OCI-LY7 (cell line): ENCODE measurements at regions not wholly inside any gene's neighbourhood (a gene's known extent, or its start where the extent isn't known, plus 50 kb on each side); places are given as distances from the start of the nearest gene placed in this dataset.

Experiments used
- BruUV-seq: library from RNA; stranded (reverse); fragments of 400-500 nt; replicated peaks from 2 replicates; lab custom pipeline; 2021; lab: Mats Ljungman, UMichigan
- CTCF ChIA-PET: fragments of 300-600 bp; sonication (Branson Sonifier 250); formaldehyde crosslinking; loops from one replicate; lab custom pipeline; 2022; ENCODE audit warnings: antibody characterized with exemption; ENCODE audit not compliant: unreplicated experiment; lab: Charles Lee
- POLR2A ChIA-PET: fragments of 300-600 bp; sonication (Branson Sonifier 250); formaldehyde crosslinking; loops from one replicate; lab custom pipeline; 2022; ENCODE audit warnings: antibody characterized with exemption; lab: Charles Lee
- DNase-seq: peaks from one replicate; pipeline ENCODE4 v3.0.0-alpha.2; 2015; ENCODE audit warnings: low spot score
- H2AFZ ChIP-seq: fragments of 200-600 bp; sonication (generic), shearing (Covaris generic); 2 replicates; pipeline ENCODE4 v1.6.1; 2014; ENCODE audit warnings: mild to moderate bottlenecking, antibody characterized with exemption, low read length, moderate library complexity
- H3K27ac ChIP-seq: fragments of 200-600 bp; sonication (generic); 2 replicates; pipeline ENCODE4 v1.5.1; 2014; ENCODE audit warnings: mixed run types, low read depth, mild to moderate bottlenecking, moderate library complexity, low read length, inconsistent platforms; ENCODE audit not compliant: poor library complexity, severe bottlenecking
- H3K36me3 ChIP-seq: fragments of 200-600 bp; sonication (generic); 2 replicates; pipeline ENCODE4 v1.6.1; 2014; ENCODE audit warnings: mild to moderate bottlenecking, antibody characterized with exemption, low read length, moderate library complexity, mixed read lengths; ENCODE audit not compliant: insufficient read depth
- H3K4me1 ChIP-seq: fragments of 200-600 bp; sonication (generic); 2 replicates; pipeline ENCODE4 v1.5.1; 2014; ENCODE audit warnings: mild to moderate bottlenecking, low read length; ENCODE audit not compliant: insufficient read depth, poor library complexity, severe bottlenecking
- H3K4me2 ChIP-seq: fragments of 200-600 bp; sonication (generic); 2 replicates; pipeline ENCODE4 v1.6.1; 2014; ENCODE audit warnings: mild to moderate bottlenecking, low read length
- H3K4me3 ChIP-seq: fragments of 200-600 bp; sonication (generic); 2 replicates; pipeline ENCODE4 v1.5.1; 2014; ENCODE audit warnings: mild to moderate bottlenecking, low read depth, low read length; ENCODE audit not compliant: poor library complexity, severe bottlenecking
- H3K79me2 ChIP-seq: fragments of 200-600 bp; sonication (generic); 2 replicates; pipeline ENCODE4 v1.6.1; 2016; ENCODE audit warnings: low read depth, mild to moderate bottlenecking, low read length, moderate library complexity, mixed read lengths; ENCODE audit not compliant: insufficient read depth
- H3K9me2 ChIP-seq: fragments of 200-600 bp; sonication (generic); 2 replicates; pipeline ENCODE4 v1.6.1; 2016; ENCODE audit warnings: mild to moderate bottlenecking, low read length, mixed read lengths; ENCODE audit not compliant: insufficient read depth
- H3K9me3 ChIP-seq: fragments of 200-600 bp; sonication (generic); 2 replicates; pipeline ENCODE4 v1.6.1; 2014; ENCODE audit warnings: mild to moderate bottlenecking, mixed run types, low read length, mixed read lengths
- H4K20me1 ChIP-seq: fragments of 200-600 bp; sonication (generic); 2 replicates; pipeline ENCODE4 v1.6.1; 2014; ENCODE audit warnings: mild to moderate bottlenecking, antibody characterized with exemption, low read length, moderate library complexity, mixed read lengths; ENCODE audit not compliant: insufficient read depth
- EZH2phosphoT487 ChIP-seq: fragments of 200-600 bp; sonication (generic); IDR thresholded peaks from 2 replicates; pipeline ENCODE4 v1.6.1; 2018; ENCODE audit warnings: low read depth, borderline replicate concordance, mild to moderate bottlenecking, mixed run types, antibody characterized with exemption, low read length, moderate library complexity, mixed read lengths
- intact Hi-C: fragments of 100-400 bp; cut with micrococcal nuclease; formaldehyde crosslinking; loops from one replicate; pipeline ENCODE4 v1.10.0; 2022; ENCODE audit not compliant: unreplicated experiment
- TF ChIP-seq, protein P1 (sequence below): fragments of 200-600 bp; sonication (generic); conservative IDR thresholded peaks from 2 replicates; pipeline ENCODE4 v1.5.1; 2014; ENCODE audit warnings: mild to moderate bottlenecking, antibody characterized with exemption, low read length, moderate library complexity, mixed read lengths

DNA sequence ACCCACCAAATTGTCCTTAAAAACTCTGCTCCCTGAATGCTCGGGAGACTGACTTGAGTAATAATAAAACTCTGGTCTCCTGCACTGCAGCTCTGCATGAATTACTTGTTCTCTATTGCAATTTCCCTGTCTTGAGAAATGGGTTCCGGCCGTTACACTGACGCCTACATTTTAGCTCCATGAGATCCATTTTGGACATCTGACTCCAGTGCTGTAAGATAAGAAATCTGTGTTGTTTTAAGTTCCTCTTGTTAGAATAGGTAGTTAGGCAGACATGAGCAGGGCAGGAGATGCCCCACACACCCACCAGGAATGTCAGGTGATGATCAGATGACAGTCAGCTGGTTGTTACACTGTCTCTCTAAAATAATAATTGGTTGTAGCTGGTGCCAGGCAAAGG, 125.8 kb upstream of the SHB start:
- H3K4me3 ChIP-seq: no peak overlapping the region
- intact Hi-C loops: no loop called here
- H3K9me3 ChIP-seq: no peaks in the 10 kb centered on the region
- no peaks in the 10 kb centered on the region for H4K20me1 ChIP-seq
- H3K27ac ChIP-seq: no peak overlapping the region
- no peak overlapping the region for H2AFZ ChIP-seq
- H3K79me2 ChIP-seq: no peaks in the 10 kb centered on the region
- ChIA-PET CTCF (no interaction called here), POLR2A (interaction anchor here (0.8 kb wide), 1 partner anchor 17 kb away, joined by 5 read pairs; no protein-coding TSS in a partner anchor)
- no peak for DNase-seq
- TF ChIP-seq, protein P1, sequence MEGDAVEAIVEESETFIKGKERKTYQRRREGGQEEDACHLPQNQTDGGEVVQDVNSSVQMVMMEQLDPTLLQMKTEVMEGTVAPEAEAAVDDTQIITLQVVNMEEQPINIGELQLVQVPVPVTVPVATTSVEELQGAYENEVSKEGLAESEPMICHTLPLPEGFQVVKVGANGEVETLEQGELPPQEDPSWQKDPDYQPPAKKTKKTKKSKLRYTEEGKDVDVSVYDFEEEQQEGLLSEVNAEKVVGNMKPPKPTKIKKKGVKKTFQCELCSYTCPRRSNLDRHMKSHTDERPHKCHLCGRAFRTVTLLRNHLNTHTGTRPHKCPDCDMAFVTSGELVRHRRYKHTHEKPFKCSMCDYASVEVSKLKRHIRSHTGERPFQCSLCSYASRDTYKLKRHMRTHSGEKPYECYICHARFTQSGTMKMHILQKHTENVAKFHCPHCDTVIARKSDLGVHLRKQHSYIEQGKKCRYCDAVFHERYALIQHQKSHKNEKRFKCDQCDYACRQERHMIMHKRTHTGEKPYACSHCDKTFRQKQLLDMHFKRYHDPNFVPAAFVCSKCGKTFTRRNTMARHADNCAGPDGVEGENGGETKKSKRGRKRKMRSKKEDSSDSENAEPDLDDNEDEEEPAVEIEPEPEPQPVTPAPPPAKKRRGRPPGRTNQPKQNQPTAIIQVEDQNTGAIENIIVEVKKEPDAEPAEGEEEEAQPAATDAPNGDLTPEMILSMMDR: no peak
- TF ChIP-seq EZH2phosphoT487: no peak
- no peaks in the 10 kb centered on the region for H3K36me3 ChIP-seq
- H3K4me1 ChIP-seq: no peaks in the 10 kb centered on the region
- no peak overlapping the region for H3K4me2 ChIP-seq
- no peaks in the 10 kb centered on the region for H3K9me2 ChIP-seq
- no TSS peak for BruUV-seq

DNA sequence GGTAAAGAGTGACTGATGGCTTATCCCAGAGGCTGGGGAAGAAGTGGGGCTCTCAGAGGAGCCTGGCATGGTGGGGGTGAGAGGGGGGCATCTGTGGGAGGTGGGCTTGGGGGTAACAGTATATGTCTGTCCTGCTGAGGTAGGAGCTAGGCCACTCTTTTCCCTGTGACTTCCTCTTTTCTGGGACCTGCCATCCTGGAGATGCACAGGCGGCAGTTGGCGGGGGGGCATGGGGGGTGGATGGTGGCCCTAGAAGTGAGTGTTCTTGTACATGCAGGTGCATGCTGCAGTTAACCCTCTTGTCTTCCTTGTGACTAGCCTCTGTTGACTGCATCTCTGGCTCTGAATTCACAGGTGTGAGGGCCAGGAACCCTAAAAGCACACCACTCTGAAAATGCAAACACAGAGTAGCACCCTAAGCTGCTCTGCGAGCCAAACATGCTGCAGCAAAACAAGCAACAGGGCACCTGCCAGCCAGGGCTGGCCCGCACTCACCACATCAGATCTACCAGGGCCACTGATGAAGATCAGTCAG, 123.8 kb upstream of the SHB start:
- no peak overlapping the region for H3K4me2 ChIP-seq
- H2AFZ ChIP-seq: no peak overlapping the region
- no peak for DNase-seq
- no peaks in the 10 kb centered on the region for H3K9me3 ChIP-seq
- H3K9me2 ChIP-seq: no peaks in the 10 kb centered on the region
- H3K4me1 ChIP-seq: no peaks in the 10 kb centered on the region
- no peak overlapping the region for H3K27ac ChIP-seq
- H3K4me3 ChIP-seq: no peak overlapping the region
- H3K36me3 ChIP-seq: no peaks in the 10 kb centered on the region
- H3K79me2 ChIP-seq: no peaks in the 10 kb centered on the region
- no TSS peak for BruUV-seq
- TF ChIP-seq, protein P1: no peak
- TF ChIP-seq EZH2phosphoT487: no peak
- intact Hi-C loops: no loop called here
- CTCF ChIA-PET: no interaction called here
- no peaks in the 10 kb centered on the region for H4K20me1 ChIP-seq
- POLR2A ChIA-PET: no interaction called here

DNA sequence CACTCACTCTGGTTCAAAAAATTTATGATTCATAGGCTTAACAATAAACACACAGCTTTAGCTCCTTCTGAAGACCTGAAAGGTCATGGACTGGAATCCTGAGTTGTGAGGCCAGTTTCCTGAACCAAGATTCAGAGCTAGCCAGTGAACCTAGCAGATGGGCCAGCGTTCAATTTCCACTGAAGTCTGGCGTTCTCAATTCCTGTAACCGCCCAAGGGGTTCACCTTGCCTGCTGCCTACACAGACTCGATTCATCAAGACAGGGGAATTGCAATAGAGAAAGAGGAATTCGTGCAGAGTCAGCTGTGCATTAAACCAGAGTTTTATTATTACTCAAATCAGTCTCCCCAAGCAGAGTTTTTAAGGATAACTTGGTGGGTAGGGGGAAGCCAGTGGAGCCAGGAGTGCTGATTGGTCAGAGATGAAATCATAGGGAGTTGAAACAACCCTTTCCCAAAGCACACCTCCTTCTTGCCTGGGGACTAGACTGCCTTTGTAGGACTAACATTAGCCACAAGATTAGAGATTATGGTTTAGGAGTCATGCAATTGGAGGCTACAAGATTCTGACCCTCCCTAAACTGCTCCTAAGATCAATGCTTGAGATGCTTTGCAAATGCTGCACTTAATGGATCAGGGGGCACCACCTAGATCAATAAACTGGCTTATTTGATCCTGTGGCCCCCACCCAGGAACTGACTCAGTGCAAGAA, 117.5 kb upstream of the SHB start:
- TF ChIP-seq EZH2phosphoT487: no peak
- TF ChIP-seq, protein P1: no peak
- intact Hi-C loops: no loop called here
- Histone ChIP-seq H3K9me2 (no peaks in the 10 kb centered on the region), H3K27ac (no peak overlapping the region), H3K4me3 (no peak overlapping the region), H4K20me1 (no peaks in the 10 kb centered on the region), H3K4me1 (no peaks in the 10 kb centered on the region), H3K4me2 (no peak overlapping the region), H3K9me3 (no peaks in the 10 kb centered on the region), H3K36me3 (no peaks in the 10 kb centered on the region), H3K79me2 (no peaks in the 10 kb centered on the region), H2AFZ (no peak overlapping the region)
- no peak for DNase-seq
- no TSS peak for BruUV-seq
- CTCF ChIA-PET: no interaction called here
- POLR2A ChIA-PET: no interaction called here
